HepG2 (cell line): ENCODE measurements at regions not wholly inside any gene's neighbourhood (a gene's known extent, or its start where the extent isn't known, plus 50 kb on each side); places are given as distances from the start of the nearest gene placed in this dataset.

Experiments
- ARID4A ChIP-seq: sonication (generic); formaldehyde crosslinking; IDR thresholded peaks from 2 replicates; pipeline ENCODE4 v1.5.0; 2020; ENCODE audit warnings: mild to moderate bottlenecking, missing genetic modification reagents, borderline replicate concordance
- EEA1 ChIP-seq: sonication (generic); formaldehyde crosslinking; IDR thresholded peaks from 2 replicates; pipeline ENCODE4 v1.5.1; 2020; ENCODE audit warnings: mild to moderate bottlenecking, missing genetic modification reagents, borderline replicate concordance
- IRF2 ChIP-seq: IDR thresholded peaks from 2 replicates; pipeline ENCODE4 v1.6.1; 2018; ENCODE audit warnings: missing genetic modification reagents, missing compliant biosample characterization
- KLF6 ChIP-seq: IDR thresholded peaks from 2 replicates; pipeline ENCODE4 v1.8.0; 2016; ENCODE audit warnings: missing biosample characterization, missing genetic modification reagents
- NPAS2 ChIP-seq: sonication (generic); formaldehyde crosslinking; IDR thresholded peaks from 2 replicates; pipeline ENCODE4 v1.8.0; 2022; ENCODE audit warnings: mild to moderate bottlenecking, missing genetic modification reagents, borderline replicate concordance
- NR2F2 ChIP-seq: IDR thresholded peaks from 2 replicates; pipeline ENCODE4 v1.6.1; 2012; ENCODE audit warnings: low read depth, inconsistent platforms, borderline replicate concordance
- NRL ChIP-seq: sonication (generic); formaldehyde crosslinking; IDR thresholded peaks from 2 replicates; pipeline ENCODE4 v1.5.0; 2020; ENCODE audit warnings: missing genetic modification reagents, mild to moderate bottlenecking, moderate library complexity, borderline replicate concordance
- POLR2AphosphoS5 ChIP-seq: IDR thresholded peaks from 2 replicates; pipeline ENCODE4 v1.6.1; 2012; ENCODE audit warnings: low read depth, low read length
- SRY ChIP-seq: sonication (generic); formaldehyde crosslinking; IDR thresholded peaks from 2 replicates; pipeline ENCODE4 v1.8.0; 2022; ENCODE audit warnings: mild to moderate bottlenecking, missing genetic modification reagents
- ZFP36L1 ChIP-seq: sonication (generic); formaldehyde crosslinking; IDR thresholded peaks from 2 replicates; pipeline ENCODE4 v1.8.0; 2022; ENCODE audit warnings: mild to moderate bottlenecking, missing genetic modification reagents, moderate library complexity
- ZNF503 ChIP-seq: sonication (generic); formaldehyde crosslinking; IDR thresholded peaks from 2 replicates; pipeline ENCODE4 v1.4.0; 2020; ENCODE audit warnings: missing genetic modification reagents
- TF ChIP-seq, protein P1 (sequence below): sonication (generic); formaldehyde crosslinking; IDR thresholded peaks from 2 replicates; pipeline ENCODE4 v1.5.1; 2020; ENCODE audit warnings: mild to moderate bottlenecking, missing genetic modification reagents, borderline replicate concordance
- TF ChIP-seq, protein P2 (sequence below): sonication (generic); formaldehyde crosslinking; IDR thresholded peaks from 2 replicates; pipeline ENCODE4 v1.4.0; 2020; ENCODE audit warnings: missing genetic modification reagents, borderline replicate concordance
- TF ChIP-seq, protein P3 (sequence below): sonication (generic); formaldehyde crosslinking; IDR thresholded peaks from 2 replicates; pipeline ENCODE4 v1.8.0; 2022; ENCODE audit warnings: mild to moderate bottlenecking, missing genetic modification reagents, moderate library complexity

DNA sequence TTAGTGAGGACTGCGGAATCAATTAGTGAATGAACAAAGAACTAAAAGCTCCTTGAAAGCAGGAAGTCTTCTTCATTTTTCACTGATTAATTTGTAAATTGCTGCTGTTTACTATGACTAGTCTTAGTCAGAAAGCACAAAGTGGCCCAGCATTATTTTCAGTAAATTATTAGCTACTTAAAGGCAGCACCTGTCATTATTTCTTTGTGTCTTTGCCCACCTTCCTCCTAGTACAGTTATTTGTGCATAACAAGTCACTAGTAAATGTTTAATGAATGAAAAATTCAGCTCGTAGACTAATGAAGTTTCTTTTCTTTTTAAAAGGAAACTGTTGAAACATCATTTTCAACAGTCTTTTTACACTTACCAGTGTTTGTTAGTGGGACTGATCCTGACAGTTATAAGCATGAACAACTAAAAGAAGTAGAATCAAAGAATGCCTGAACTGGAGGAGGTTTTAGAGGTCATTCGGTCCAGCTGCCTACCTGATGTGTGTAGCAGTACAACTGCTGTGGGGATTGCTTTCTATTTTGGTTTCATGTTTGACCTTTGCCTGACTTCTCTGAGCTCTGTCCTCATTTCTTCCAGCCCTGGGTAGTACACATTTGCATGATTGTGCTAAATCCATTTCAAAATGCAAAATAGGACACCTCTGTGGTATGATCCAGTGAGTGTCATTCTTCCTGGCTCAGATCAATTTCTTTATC, 140.0 kb upstream of the PHYHIPL start (continued):
- TF ChIP-seq, protein P1, sequence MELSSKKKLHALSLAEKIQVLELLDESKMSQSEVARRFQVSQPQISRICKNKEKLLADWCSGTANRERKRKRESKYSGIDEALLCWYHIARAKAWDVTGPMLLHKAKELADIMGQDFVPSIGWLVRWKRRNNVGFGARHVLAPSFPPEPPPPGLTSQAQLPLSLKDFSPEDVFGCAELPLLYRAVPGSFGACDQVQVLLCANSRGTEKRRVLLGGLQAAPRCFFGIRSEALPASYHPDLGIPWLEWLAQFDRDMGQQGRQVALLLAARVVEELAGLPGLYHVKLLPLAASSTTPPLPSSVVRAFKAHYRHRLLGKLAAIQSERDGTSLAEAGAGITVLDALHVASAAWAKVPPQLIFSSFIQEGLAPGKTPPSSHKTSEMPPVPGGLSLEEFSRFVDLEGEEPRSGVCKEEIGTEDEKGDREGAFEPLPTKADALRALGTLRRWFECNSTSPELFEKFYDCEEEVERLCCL (CRISPR knock-in tag): no peak
- TF ChIP-seq NR2F2 (no peak), ZNF503 (no peak), ARID4A (CRISPR knock-in tag) (no peak), IRF2 (CRISPR knock-in tag) (0 out of 2 replicates have a peak, but pooled peaks have one; percentile 21), EEA1 (CRISPR knock-in tag) (no peak), POLR2AphosphoS5 (peak; percentile 39; the same call in 1 of the 2 replicates), ZFP36L1 (CRISPR knock-in tag) (no peak), SRY (CRISPR knock-in tag) (no peak), NRL (CRISPR knock-in tag) (no peak), NPAS2 (CRISPR knock-in tag) (no peak), KLF6 (CRISPR knock-in tag) (no peak)
- TF ChIP-seq, protein P2, sequence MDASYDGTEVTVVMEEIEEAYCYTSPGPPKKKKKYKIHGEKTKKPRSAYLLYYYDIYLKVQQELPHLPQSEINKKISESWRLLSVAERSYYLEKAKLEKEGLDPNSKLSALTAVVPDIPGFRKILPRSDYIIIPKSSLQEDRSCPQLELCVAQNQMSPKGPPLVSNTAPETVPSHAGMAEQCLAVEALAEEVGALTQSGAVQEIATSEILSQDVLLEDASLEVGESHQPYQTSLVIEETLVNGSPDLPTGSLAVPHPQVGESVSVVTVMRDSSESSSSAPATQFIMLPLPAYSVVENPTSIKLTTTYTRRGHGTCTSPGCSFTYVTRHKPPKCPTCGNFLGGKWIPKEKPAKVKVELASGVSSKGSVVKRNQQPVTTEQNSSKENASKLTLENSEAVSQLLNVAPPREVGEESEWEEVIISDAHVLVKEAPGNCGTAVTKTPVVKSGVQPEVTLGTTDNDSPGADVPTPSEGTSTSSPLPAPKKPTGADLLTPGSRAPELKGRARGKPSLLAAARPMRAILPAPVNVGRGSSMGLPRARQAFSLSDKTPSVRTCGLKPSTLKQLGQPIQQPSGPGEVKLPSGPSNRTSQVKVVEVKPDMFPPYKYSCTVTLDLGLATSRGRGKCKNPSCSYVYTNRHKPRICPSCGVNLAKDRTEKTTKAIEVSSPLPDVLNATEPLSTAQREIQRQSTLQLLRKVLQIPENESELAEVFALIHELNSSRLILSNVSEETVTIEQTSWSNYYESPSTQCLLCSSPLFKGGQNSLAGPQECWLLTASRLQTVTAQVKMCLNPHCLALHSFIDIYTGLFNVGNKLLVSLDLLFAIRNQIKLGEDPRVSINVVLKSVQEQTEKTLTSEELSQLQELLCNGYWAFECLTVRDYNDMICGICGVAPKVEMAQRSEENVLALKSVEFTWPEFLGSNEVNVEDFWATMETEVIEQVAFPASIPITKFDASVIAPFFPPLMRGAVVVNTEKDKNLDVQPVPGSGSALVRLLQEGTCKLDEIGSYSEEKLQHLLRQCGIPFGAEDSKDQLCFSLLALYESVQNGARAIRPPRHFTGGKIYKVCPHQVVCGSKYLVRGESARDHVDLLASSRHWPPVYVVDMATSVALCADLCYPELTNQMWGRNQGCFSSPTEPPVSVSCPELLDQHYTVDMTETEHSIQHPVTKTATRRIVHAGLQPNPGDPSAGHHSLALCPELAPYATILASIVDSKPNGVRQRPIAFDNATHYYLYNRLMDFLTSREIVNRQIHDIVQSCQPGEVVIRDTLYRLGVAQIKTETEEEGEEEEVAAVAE (CRISPR knock-in tag): no peak
- TF ChIP-seq, protein P3, sequence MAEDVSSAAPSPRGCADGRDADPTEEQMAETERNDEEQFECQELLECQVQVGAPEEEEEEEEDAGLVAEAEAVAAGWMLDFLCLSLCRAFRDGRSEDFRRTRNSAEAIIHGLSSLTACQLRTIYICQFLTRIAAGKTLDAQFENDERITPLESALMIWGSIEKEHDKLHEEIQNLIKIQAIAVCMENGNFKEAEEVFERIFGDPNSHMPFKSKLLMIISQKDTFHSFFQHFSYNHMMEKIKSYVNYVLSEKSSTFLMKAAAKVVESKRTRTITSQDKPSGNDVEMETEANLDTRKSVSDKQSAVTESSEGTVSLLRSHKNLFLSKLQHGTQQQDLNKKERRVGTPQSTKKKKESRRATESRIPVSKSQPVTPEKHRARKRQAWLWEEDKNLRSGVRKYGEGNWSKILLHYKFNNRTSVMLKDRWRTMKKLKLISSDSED (CRISPR knock-in tag): no peak
